IPS-NIHi7 (cell line): ENCODE measurements at regions not wholly inside any gene's neighbourhood (a gene's known extent, or its start where the extent isn't known, plus 50 kb on each side); places are given as distances from the start of the nearest gene placed in this dataset.
A peak's percentile ranks its signal among the peaks of the same experiment; 100 is the strongest.

Source experiments
- DNase-seq: peaks from one replicate; pipeline ENCODE4 v3.0.0; 2012; ENCODE audit warnings: mixed read lengths; ENCODE audit errors: extremely low spot score

DNA sequence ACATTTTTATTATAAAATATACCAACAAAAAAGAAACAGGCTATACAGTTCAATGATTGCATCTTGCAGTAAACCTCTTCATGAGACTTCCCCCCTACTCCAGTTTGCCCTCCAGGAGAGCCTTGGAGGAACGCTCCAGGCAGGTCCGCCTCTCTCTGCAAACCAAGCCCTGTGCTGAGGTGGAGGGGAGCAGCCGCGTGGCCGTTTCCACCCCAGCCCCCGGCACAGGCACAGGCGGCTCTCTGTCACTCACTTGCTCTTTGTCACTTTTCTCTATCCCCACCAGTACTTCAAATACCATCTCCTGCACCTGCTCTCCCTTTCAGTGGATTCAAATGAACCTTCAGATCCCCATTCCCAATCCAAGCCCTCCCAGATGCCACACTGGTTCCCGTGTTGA, 479.9 kb downstream of the OCA2 start:
- no peak for DNase-seq

GRCh38 chr15:27617013-27617412, 482.1 kb downstream of the OCA2 start:
- no peak for DNase-seq

GRCh38 chr15:27608248-27608647, 490.9 kb downstream of the OCA2 start:
- DNase-seq = no peak

GRCh38 chr15:27601239-27601960, 497.7 kb downstream of the OCA2 start:
- no peak for DNase-seq

DNA sequence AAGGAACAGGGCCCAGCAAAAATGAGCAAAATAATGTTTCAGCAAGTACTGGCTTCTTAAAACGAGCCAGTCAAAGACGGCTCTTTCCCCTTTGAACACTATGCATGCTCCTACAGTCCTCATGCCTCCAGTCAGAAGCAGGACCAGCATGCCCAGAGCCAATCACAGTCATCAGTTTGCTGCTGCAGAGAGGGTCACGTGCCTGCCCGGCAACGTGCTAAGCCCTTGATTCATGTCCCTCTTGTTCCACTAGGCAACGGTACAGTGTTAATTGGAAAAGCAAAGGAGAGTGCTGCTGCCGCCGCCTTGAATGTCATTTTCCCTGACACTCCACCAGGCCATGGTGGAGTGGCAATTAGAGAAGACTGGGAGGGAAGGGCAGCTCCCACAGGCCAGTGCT, 500.1 kb downstream of the OCA2 start:
- no peak for DNase-seq

GRCh38 chr15:27598251-27599009, 500.7 kb downstream of the OCA2 start:
- no peak for DNase-seq

DNA sequence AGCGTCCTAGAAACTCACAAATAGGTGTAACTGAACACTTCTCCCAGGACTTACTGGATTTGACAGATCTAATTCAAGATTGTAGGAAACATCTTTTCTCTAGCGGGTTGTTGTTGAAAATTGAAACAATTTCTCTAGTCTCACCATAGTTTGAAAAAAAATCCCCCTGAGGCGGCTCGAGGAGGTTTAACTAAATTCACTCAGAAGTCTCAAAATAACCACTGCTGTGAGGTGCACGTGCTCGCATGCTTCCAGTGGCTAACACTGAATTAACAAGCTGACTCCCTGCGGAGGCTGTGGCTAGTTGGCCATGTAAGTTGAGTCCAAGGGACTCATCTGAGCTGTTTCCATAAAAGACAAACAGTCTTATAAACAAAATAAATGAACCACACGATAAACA, 503.9 kb downstream of the OCA2 start:
- no peak for DNase-seq

GRCh38 chr15:27592036-27592760, 506.9 kb downstream of the OCA2 start:
- peak; percentile 35 for DNase-seq
